ENCODE measurements at regions not wholly inside any gene's neighbourhood (a gene's known extent, or its start where the extent isn't known, plus 50 kb on each side); places are given as distances from the start of the nearest gene placed in this dataset.

DNA sequence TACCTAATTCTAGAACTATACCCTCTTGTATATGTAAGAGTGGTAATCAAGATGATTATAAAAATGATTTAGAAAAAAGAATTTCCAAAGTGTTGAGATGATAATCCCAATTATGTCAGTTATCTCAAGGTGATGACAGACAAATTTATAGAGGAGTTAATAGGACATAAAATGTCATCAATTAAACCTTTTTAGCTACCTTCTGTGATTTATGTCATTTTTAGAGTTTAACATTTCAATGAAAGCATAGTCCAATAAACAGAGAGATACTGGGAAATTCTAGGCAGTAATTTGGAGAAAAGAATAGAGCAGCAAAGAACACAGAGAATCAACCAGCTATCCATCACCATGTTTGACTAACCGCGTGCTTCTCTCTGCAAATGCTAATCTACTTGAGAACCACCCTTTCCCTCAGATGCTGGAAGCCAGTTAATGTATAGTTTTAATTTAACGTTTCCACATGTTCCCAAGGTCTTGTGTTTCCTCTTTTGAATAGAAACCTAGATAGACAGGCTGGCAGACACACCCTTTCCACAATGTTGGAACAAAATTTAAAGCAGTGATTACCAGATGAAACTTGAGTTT, 433.1 kb upstream of the FAM241A start:
- no peaks in the 10 kb centered on the region for H3K4me1 Mint-ChIP-seq
- TF ChIP-seq, protein P1, sequence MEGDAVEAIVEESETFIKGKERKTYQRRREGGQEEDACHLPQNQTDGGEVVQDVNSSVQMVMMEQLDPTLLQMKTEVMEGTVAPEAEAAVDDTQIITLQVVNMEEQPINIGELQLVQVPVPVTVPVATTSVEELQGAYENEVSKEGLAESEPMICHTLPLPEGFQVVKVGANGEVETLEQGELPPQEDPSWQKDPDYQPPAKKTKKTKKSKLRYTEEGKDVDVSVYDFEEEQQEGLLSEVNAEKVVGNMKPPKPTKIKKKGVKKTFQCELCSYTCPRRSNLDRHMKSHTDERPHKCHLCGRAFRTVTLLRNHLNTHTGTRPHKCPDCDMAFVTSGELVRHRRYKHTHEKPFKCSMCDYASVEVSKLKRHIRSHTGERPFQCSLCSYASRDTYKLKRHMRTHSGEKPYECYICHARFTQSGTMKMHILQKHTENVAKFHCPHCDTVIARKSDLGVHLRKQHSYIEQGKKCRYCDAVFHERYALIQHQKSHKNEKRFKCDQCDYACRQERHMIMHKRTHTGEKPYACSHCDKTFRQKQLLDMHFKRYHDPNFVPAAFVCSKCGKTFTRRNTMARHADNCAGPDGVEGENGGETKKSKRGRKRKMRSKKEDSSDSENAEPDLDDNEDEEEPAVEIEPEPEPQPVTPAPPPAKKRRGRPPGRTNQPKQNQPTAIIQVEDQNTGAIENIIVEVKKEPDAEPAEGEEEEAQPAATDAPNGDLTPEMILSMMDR (IDR thresholded peaks at IDR 0.05; ENCODE audit: unreplicated experiment in 3 of 3) = no peak
- H3K9me3 Mint-ChIP-seq = no peaks in the 10 kb centered on the region
- no peaks in the 10 kb centered on the region for H3K36me3 Mint-ChIP-seq (ENCODE audit: low read depth)
- H3K4me3 Mint-ChIP-seq = no peak overlapping the region
- H3K27me3 Mint-ChIP-seq (ENCODE audit: low read depth) = no peaks in the 10 kb centered on the region
- H3K27ac Mint-ChIP-seq = no peak overlapping the region

DNA sequence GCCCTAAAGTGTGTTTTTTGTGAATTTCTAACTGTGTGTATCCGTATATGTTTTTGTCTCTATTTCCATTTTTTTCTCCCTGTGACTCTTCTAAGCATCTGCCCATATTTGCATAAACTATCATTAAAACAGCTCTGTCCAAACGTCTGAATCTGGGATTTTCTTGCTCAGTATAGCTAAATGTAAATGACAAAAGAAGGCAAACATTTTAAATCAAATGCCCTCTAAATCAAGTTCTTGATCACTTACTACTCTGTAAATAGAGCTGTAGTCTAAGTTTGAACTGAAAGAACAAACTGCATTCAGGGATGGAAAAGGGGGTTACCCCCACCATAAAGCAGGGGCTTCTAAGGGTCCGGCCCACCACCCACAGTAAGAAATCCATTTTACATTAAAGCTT, 432.0 kb upstream of the FAM241A start:
- peaks cover 7% of the 10 kb centered on the region for H3K4me1 Mint-ChIP-seq
- TF ChIP-seq, protein P1 (IDR thresholded peaks at IDR 0.05; ENCODE audit: unreplicated experiment in 3 of 3) = no peak
- no peaks in the 10 kb centered on the region for H3K36me3 Mint-ChIP-seq (ENCODE audit: low read depth)
- no peaks in the 10 kb centered on the region for H3K9me3 Mint-ChIP-seq
- H3K27ac Mint-ChIP-seq = no peak overlapping the region
- H3K4me3 Mint-ChIP-seq = no peak overlapping the region
- H3K27me3 Mint-ChIP-seq (ENCODE audit: low read depth) = no peaks in the 10 kb centered on the region

DNA sequence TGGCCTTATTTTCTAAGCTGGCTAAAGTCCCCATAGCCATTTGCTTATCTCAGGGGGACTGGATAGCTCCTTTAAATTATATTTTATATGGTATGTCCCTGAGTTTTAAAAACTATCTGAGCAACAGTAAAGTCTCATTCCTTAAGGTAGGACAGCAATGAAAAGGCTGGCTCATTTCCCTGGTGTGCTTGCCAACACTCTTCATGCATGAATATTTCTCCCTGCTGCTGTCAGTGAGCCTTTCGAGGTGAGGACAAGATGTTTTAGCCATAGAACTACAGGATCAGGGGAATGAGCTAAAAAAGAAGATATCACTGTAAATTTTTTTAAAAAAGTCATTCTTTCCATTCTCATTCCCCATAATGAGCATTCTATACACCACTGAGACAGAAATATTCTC, 427.3 kb upstream of the FAM241A start:
- Mint-ChIP-seq H3K4me3 (no peak overlapping the region), H3K27me3 (ENCODE audit: low read depth) (no peaks in the 10 kb centered on the region), H3K9me3 (no peaks in the 10 kb centered on the region), H3K4me1 (peaks cover 15% of the 10 kb centered on the region), H3K27ac (peak overlapping the region in 2 of 3 experiments; percentile 45 to 66), H3K36me3 (ENCODE audit: low read depth) (no peaks in the 10 kb centered on the region)
- TF ChIP-seq, protein P1 (IDR thresholded peaks at IDR 0.05; ENCODE audit: unreplicated experiment in 3 of 3) = no peak

DNA sequence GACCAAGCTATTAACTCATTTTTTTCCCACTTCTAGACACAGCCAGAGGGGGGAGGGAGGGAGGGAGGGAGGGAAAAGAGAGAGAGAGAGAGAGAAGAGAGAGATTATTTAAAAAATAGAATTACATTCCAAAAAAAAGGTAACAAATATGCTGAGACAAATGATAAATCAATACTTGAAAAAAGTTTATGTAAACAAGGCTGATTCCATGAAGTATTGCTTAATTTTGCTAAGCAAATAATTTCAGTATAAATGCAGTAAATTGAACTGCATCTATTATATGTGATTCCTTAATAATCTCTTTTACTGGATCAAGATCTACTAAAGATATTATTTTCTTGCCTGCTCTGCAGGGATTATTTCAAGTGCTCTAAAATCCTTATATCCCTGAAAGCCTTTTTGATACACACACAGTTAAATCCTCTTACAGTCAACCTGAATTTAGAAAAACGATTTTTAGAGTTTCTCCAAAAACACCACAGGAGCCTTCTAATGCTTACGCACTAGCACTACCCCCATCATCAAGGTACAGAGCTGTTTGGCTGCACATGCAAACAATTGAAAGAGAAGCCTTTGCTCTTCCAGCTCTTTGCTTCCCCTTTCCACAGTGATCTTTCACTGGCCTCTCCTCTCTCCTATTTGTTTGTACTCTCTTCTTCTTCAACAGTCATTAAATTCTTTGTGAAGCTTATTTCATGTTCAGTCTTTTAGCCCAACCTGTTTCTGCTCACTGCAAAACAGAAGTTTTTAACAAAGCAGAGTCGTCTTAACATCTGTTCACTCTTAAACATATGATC, 426.3 kb upstream of the FAM241A start:
- H3K4me1 Mint-ChIP-seq = peaks cover 15% of the 10 kb centered on the region
- H3K27ac Mint-ChIP-seq = peak overlapping the region; percentile 28 to 61 (median 54)
- no peaks in the 10 kb centered on the region for H3K36me3 Mint-ChIP-seq (ENCODE audit: low read depth)
- TF ChIP-seq, protein P1 (IDR thresholded peaks at IDR 0.05; ENCODE audit: unreplicated experiment in 3 of 3) = no peak
- no peaks in the 10 kb centered on the region for H3K9me3 Mint-ChIP-seq
- peaks cover 4% of the 10 kb centered on the region for H3K27me3 Mint-ChIP-seq (ENCODE audit: low read depth)
- no peak overlapping the region for H3K4me3 Mint-ChIP-seq

DNA sequence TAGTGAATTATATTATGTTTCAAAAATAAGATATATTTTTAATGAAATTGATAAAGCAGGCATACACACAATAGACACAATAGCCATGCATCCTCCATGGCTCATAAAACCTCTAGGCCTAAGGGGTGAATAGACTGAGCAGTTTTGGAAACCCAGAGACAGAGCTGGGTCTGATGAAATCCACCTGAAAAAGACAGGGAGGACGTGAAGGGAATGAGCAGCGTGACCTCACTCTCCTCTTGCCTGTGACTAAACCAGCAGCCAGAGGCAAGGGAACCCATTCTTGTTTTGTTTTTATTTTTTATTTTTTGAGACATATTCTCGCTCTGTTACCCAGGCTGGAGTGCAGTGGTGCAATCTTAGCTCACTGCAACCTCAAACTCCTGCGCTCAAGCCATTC, 424.4 kb upstream of the FAM241A start:
- no peak overlapping the region for H3K4me3 Mint-ChIP-seq
- H3K36me3 Mint-ChIP-seq (ENCODE audit: low read depth) = no peaks in the 10 kb centered on the region
- TF ChIP-seq, protein P1 (IDR thresholded peaks at IDR 0.05; ENCODE audit: unreplicated experiment in 3 of 3) = no peak
- H3K27me3 Mint-ChIP-seq (ENCODE audit: low read depth) = peaks cover 4% of the 10 kb centered on the region
- H3K27ac Mint-ChIP-seq = no peak overlapping the region
- H3K9me3 Mint-ChIP-seq = no peaks in the 10 kb centered on the region
- peaks cover 15% of the 10 kb centered on the region for H3K4me1 Mint-ChIP-seq
